Astrocyte (in vitro differentiated cells and primary cell): ENCODE measurements at regions not wholly inside any gene's neighbourhood (a gene's known extent, or its start where the extent isn't known, plus 50 kb on each side); places are given as distances from the start of the nearest gene placed in this dataset.
"Not testable (repeated sequence)": the region's sequence is repeated elsewhere in the genome, so short reads cannot be mapped to it uniquely, and the experiment has no call there.

Experiments used
- DNase-seq: peaks from one replicate; pipeline ENCODE4 v3.0.0-alpha.2; 2010; ENCODE audit warnings: low read depth
- FAIRE-seq: peaks from 2 replicates; lab custom pipeline; 2011; peaks lifted over from hg19 to GRCh38; lab: Jason Lieb, UNC
- H2AFZ ChIP-seq: 2 replicates; pipeline ENCODE4 v1.6.0; 2012; ENCODE audit warnings: low read depth, low read length, inconsistent platforms
- H3K27ac ChIP-seq: 2 replicates; pipeline ENCODE4 v1.5.1; 2011; ENCODE audit warnings: low read depth, low read length, inconsistent platforms
- H3K27me3 ChIP-seq: 2 replicates; pipeline ENCODE4 v1.6.0; 2011; ENCODE audit warnings: low read length, inconsistent platforms; ENCODE audit not compliant: insufficient read depth
- H3K36me3 ChIP-seq: 2 replicates; pipeline ENCODE4 v1.5.1; 2011; ENCODE audit warnings: low read length, inconsistent platforms; ENCODE audit not compliant: insufficient read depth
- H3K4me1 ChIP-seq: 2 replicates; pipeline ENCODE4 v1.5.1; 2011; ENCODE audit warnings: low read length, inconsistent platforms; ENCODE audit not compliant: insufficient read depth
- H3K4me2 ChIP-seq: 2 replicates; pipeline ENCODE4 v1.6.0; 2012; ENCODE audit warnings: low read length, inconsistent platforms
- H3K4me3 ChIP-seq: 2 replicates; pipeline ENCODE4 v1.5.1; 2011; ENCODE audit warnings: low read depth, mild to moderate bottlenecking, low read length, inconsistent platforms; ENCODE audit not compliant: insufficient read depth
- H3K79me2 ChIP-seq: 2 replicates; pipeline ENCODE4 v1.6.0; 2012; ENCODE audit warnings: mild to moderate bottlenecking, low read length, inconsistent platforms; ENCODE audit not compliant: insufficient read depth
- H3K9ac ChIP-seq: 2 replicates; pipeline ENCODE4 v1.6.0; 2012; ENCODE audit warnings: mild to moderate bottlenecking, low read length, inconsistent platforms
- H3K9me3 ChIP-seq: 2 replicates; pipeline ENCODE4 v1.5.1; 2012; ENCODE audit warnings: low read depth, mild to moderate bottlenecking, low read length, inconsistent platforms; ENCODE audit not compliant: insufficient read depth
- H4K20me1 ChIP-seq: 2 replicates; pipeline ENCODE4 v1.6.0; 2012; ENCODE audit warnings: low read length, inconsistent platforms; ENCODE audit not compliant: insufficient read depth
- H3K27ac Mint-ChIP-seq: one replicate; pipeline ENCODE4 v1.8.0; 2021; ENCODE audit warnings: mild to moderate bottlenecking, mixed read lengths; ENCODE audit not compliant: unreplicated experiment
- H3K27me3 Mint-ChIP-seq: one replicate; pipeline ENCODE4 v1.8.0; 2021; ENCODE audit warnings: low read depth, mixed read lengths; ENCODE audit not compliant: unreplicated experiment
- H3K36me3 Mint-ChIP-seq: one replicate; pipeline ENCODE4 v1.8.0; 2021; ENCODE audit warnings: low read depth, mixed read lengths; ENCODE audit not compliant: unreplicated experiment
- H3K4me1 Mint-ChIP-seq: one replicate; pipeline ENCODE4 v1.8.0; 2021; ENCODE audit warnings: low read depth, mixed read lengths; ENCODE audit not compliant: unreplicated experiment
- H3K4me3 Mint-ChIP-seq: one replicate; pipeline ENCODE4 v1.8.0; 2021; ENCODE audit warnings: mild to moderate bottlenecking, moderate library complexity, mixed read lengths; ENCODE audit not compliant: unreplicated experiment
- H3K9me3 Mint-ChIP-seq: one replicate; pipeline ENCODE4 v1.8.0; 2021; ENCODE audit warnings: mild to moderate bottlenecking, mixed read lengths; ENCODE audit not compliant: unreplicated experiment
- CTCF ChIP-seq: IDR thresholded peaks from 2 replicates; pipeline ENCODE4 v1.5.1; 2011; ENCODE audit warnings: low read depth, mild to moderate bottlenecking, inconsistent platforms, low read length, moderate library complexity; ENCODE audit not compliant: insufficient read depth
- EZH2 ChIP-seq: IDR thresholded peaks from 2 replicates; pipeline ENCODE4 v1.6.1; 2012; ENCODE audit warnings: mild to moderate bottlenecking, low read length, inconsistent platforms; ENCODE audit not compliant: insufficient read depth

GRCh38 chr9:103323699-103324098 is 328.6 kb downstream of the CYLC2 start:
- DNase-seq (no peak), FAIRE-seq (no peak)
- no peaks in the 10 kb centered on the region for H3K9me3 ChIP-seq
- H2AFZ ChIP-seq = no peak overlapping the region
- H3K36me3 Mint-ChIP-seq = no peaks in the 10 kb centered on the region
- H3K4me1 ChIP-seq = no peaks in the 10 kb centered on the region
- no peaks in the 10 kb centered on the region for H3K36me3 ChIP-seq
- H4K20me1 ChIP-seq = no peaks in the 10 kb centered on the region
- H3K4me3 Mint-ChIP-seq = no peak overlapping the region
- no peaks in the 10 kb centered on the region for H3K27me3 ChIP-seq
- no peak overlapping the region for H3K4me2 ChIP-seq
- no peaks in the 10 kb centered on the region for H3K27me3 Mint-ChIP-seq
- TF ChIP-seq CTCF = no peak
- no peak for TF ChIP-seq EZH2
- H3K27ac Mint-ChIP-seq = no peak overlapping the region
- H3K79me2 ChIP-seq = no peaks in the 10 kb centered on the region
- no peaks in the 10 kb centered on the region for H3K9me3 Mint-ChIP-seq
- H3K27ac ChIP-seq = no peak overlapping the region
- H3K9ac ChIP-seq = no peak overlapping the region
- H3K4me1 Mint-ChIP-seq = no peaks in the 10 kb centered on the region
- H3K4me3 ChIP-seq = no peak overlapping the region

GRCh38 chr9:103335461-103335860 is 340.3 kb downstream of the CYLC2 start:
- no peaks in the 10 kb centered on the region for H3K4me1 Mint-ChIP-seq
- DNase-seq = no peak
- Histone ChIP-seq H3K4me3 (no peak overlapping the region), H3K4me2 (no peak overlapping the region), H3K36me3 (no peaks in the 10 kb centered on the region), H3K9me3 (no peaks in the 10 kb centered on the region), H3K27me3 (no peaks in the 10 kb centered on the region), H3K27ac (no peak overlapping the region), H3K79me2 (no peaks in the 10 kb centered on the region), H3K9ac (no peak overlapping the region), H3K4me1 (no peaks in the 10 kb centered on the region), H2AFZ (no peak overlapping the region), H4K20me1 (no peaks in the 10 kb centered on the region)
- no peak overlapping the region for H3K4me3 Mint-ChIP-seq
- H3K27ac Mint-ChIP-seq = no peak overlapping the region
- TF ChIP-seq EZH2 = no peak
- no peak for TF ChIP-seq CTCF
- H3K36me3 Mint-ChIP-seq = no peaks in the 10 kb centered on the region
- no peaks in the 10 kb centered on the region for H3K9me3 Mint-ChIP-seq
- FAIRE-seq = no peak
- H3K27me3 Mint-ChIP-seq = no peaks in the 10 kb centered on the region

GRCh38 chr9:103355000-103355399 is 359.9 kb downstream of the CYLC2 start:
- no peak overlapping the region for H2AFZ ChIP-seq

GRCh38 chr9:103357980-103358379 is 362.8 kb downstream of the CYLC2 start:
- not testable (repeated sequence) for H3K4me3 Mint-ChIP-seq, H3K79me2 ChIP-seq, H4K20me1 ChIP-seq, H3K9me3 ChIP-seq, H3K27me3 ChIP-seq, DNase-seq, H3K27ac Mint-ChIP-seq, H3K9me3 Mint-ChIP-seq, H3K36me3 Mint-ChIP-seq, H3K9ac ChIP-seq, H2AFZ ChIP-seq, H3K36me3 ChIP-seq, H3K27me3 Mint-ChIP-seq, H3K4me1 ChIP-seq, H3K4me1 Mint-ChIP-seq, H3K27ac ChIP-seq, H3K4me2 ChIP-seq, FAIRE-seq, H3K4me3 ChIP-seq

More at GRCh38 chr9:103355000-103355399, 359.9 kb downstream of the CYLC2 start:
- Histone ChIP-seq H3K27ac (no peak overlapping the region), H3K79me2 (no peaks in the 10 kb centered on the region), H3K9me3 (no peaks in the 10 kb centered on the region), H3K27me3 (no peaks in the 10 kb centered on the region), H4K20me1 (no peaks in the 10 kb centered on the region), H3K36me3 (no peaks in the 10 kb centered on the region), H3K4me2 (no peak overlapping the region), H3K4me3 (no peak overlapping the region), H3K4me1 (no peaks in the 10 kb centered on the region), H3K9ac (no peak overlapping the region)
- Mint-ChIP-seq H3K9me3 (peaks cover 3% of the 10 kb centered on the region), H3K27ac (no peak overlapping the region), H3K27me3 (no peaks in the 10 kb centered on the region), H3K36me3 (no peaks in the 10 kb centered on the region), H3K4me3 (no peak overlapping the region), H3K4me1 (no peaks in the 10 kb centered on the region)
- no peak for TF ChIP-seq CTCF
- no peak for DNase-seq
- FAIRE-seq = no peak
